ENCODE measurements at regions not wholly inside any gene's neighbourhood (a gene's known extent, or its start where the extent isn't known, plus 50 kb on each side); places are given as distances from the start of the nearest gene placed in this dataset.

- DNase-seq (ENCODE audit: low read depth in 1 of 2, low spot score in 2 of 2) (no peak), FAIRE-seq (no peak)
- H2BK20ac ChIP-seq (ENCODE audit: low read length), result no peak overlapping the region
- H3K27ac ChIP-seq (ENCODE audit: low read depth, low read length), result no peak overlapping the region
- H3K23me2 ChIP-seq (ENCODE audit: low read depth, low read length), result no peaks in the 10 kb centered on the region
- H3K4ac ChIP-seq (replicated peaks; ENCODE audit: insufficient read length, low read depth, low read length), result no peak overlapping the region
- H3K79me2 ChIP-seq (ENCODE audit: control insufficient read depth in 1 of 2, insufficient read depth in 2 of 2, low read length in 2 of 2), result no peaks in the 10 kb centered on the region
- H3K56ac ChIP-seq (replicated peaks; ENCODE audit: insufficient read length, low read depth, low read length), result no peak overlapping the region
- no peak overlapping the region for H3K23ac ChIP-seq (ENCODE audit: insufficient read length)
- H3K36me3 ChIP-seq (ENCODE audit: control insufficient read depth in 2 of 4, insufficient read depth in 4 of 4, low read length in 3 of 4), result no peaks in the 10 kb centered on the region
- 86% methylated on average over 9 of the region's 9 CpGs; no CpG with 5 or more reads in 1 of the 2 experiments for WGBS, 2 experiments (ENCODE audit: extremely low coverage in 1 of 2, insufficient coverage in 1 of 2, insufficient read length in 1 of 2, insufficient replicate concordance in 2 of 2, low coverage in 1 of 2, low lambda C conversion rate in 2 of 2, missing lambda C conversion rate in 1 of 2)
- H4K91ac ChIP-seq (replicated peaks; ENCODE audit: insufficient read length, low read length), result no peak overlapping the region
- H3K18ac ChIP-seq (ENCODE audit: extremely low read depth, low read length), result no peak overlapping the region
- no peak overlapping the region for H2BK12ac ChIP-seq (ENCODE audit: low read depth, low read length)
- H2BK5ac ChIP-seq (ENCODE audit: low read depth, low read length), result no peak overlapping the region
- ChIA-PET POLR2A (ENCODE audit: partially characterized antibody) (no interaction called here), CTCF (ENCODE audit: partially characterized antibody) (no interaction called here)
- no peak overlapping the region for H4K5ac ChIP-seq (ENCODE audit: insufficient read length, low read depth, low read length)
- no peaks in the 10 kb centered on the region for H4K20me1 ChIP-seq (replicated peaks in 1 of 2; ENCODE audit: control insufficient read depth in 1 of 2, insufficient read depth in 2 of 2, low read length in 2 of 2)
- H3K14ac ChIP-seq (ENCODE audit: insufficient read length), result no peak overlapping the region
- no peaks in the 10 kb centered on the region for H3K79me1 ChIP-seq (ENCODE audit: low read depth, low read length)
- H3K4me3 ChIP-seq (ENCODE audit: extremely low read depth in 1 of 4, insufficient read depth in 2 of 4, low read depth in 3 of 4, low read length in 4 of 4), result no peak overlapping the region
- no peak overlapping the region for H2AFZ ChIP-seq (ENCODE audit: low read length)
- no peak overlapping the region for H4K8ac ChIP-seq (ENCODE audit: extremely low read depth, insufficient read depth, low read length)
- H2BK120ac ChIP-seq (replicated peaks; ENCODE audit: low read depth, low read length), result no peak overlapping the region
- H3K9me3 ChIP-seq (ENCODE audit: insufficient read depth in 2 of 2, low read depth in 1 of 2, low read length in 1 of 2), result no peaks in the 10 kb centered on the region
- no peaks in the 10 kb centered on the region for H3K27me3 ChIP-seq (replicated peaks in 1 of 4; ENCODE audit: control insufficient read depth in 3 of 4, extremely low read depth in 1 of 4, insufficient read depth in 3 of 4, low read length in 3 of 4)
- no peak overlapping the region for H2AK5ac ChIP-seq (ENCODE audit: low read depth, low read length)
- no peaks in the 10 kb centered on the region for H3K4me1 ChIP-seq (replicated peaks in 1 of 4; ENCODE audit: control insufficient read depth in 3 of 4, insufficient read depth in 4 of 4, low read length in 3 of 4)
- no peak overlapping the region for H3K4me2 ChIP-seq (ENCODE audit: insufficient read depth in 1 of 2, low read depth in 2 of 2, low read length in 2 of 2)
- H3K9ac ChIP-seq (replicated peaks in 1 of 4; ENCODE audit: extremely low read depth in 1 of 4, low read depth in 3 of 4, low read length in 3 of 4), result no peak overlapping the region
- H2BK15ac ChIP-seq (ENCODE audit: low read length), result no peak overlapping the region
- TF ChIP-seq TAF7 (optimal IDR thresholded peaks at IDR 0.05; ENCODE audit: borderline replicate concordance, low read depth, low read length), result no peak
- no peak for TF ChIP-seq ASH2L (IDR thresholded peaks at IDR 0.05; ENCODE audit: low read length)
- no peak for TF ChIP-seq NRF1 (IDR thresholded peaks at IDR 0.05; ENCODE audit: low read depth, low read length)
- no peak for TF ChIP-seq SP2 (IDR thresholded peaks at IDR 0.05; ENCODE audit: low read length)
- no peak for TF ChIP-seq SP1 (IDR thresholded peaks at IDR 0.05; ENCODE audit: low read depth, low read length)
- no peak for TF ChIP-seq POLR2AphosphoS5 (IDR thresholded peaks at IDR 0.05; ENCODE audit: low read depth, low read length)
- no peak for TF ChIP-seq CBX8 (IDR thresholded peaks at IDR 0.05; ENCODE audit: borderline replicate concordance, low read depth, low read length)
- TF ChIP-seq SRF (IDR thresholded peaks at IDR 0.05; ENCODE audit: low read depth, low read length), result no peak
- TF ChIP-seq SIN3A (conservative IDR thresholded peaks at IDR 0.05 in 1 of 2, IDR thresholded peaks at IDR 0.05 in 1 of 2; ENCODE audit: low read depth in 1 of 2, low read length in 2 of 2), result no peak
- no peak for TF ChIP-seq TCF12 (IDR thresholded peaks at IDR 0.05; ENCODE audit: low read depth, low read length)
- no peak for TF ChIP-seq SUZ12 (IDR thresholded peaks at IDR 0.05; ENCODE audit: low read length)
- TF ChIP-seq SIRT6 (IDR thresholded peaks at IDR 0.05; ENCODE audit: low read length), result no peak
- no peak for TF ChIP-seq GTF2F1 (IDR thresholded peaks at IDR 0.05; ENCODE audit: borderline replicate concordance, low read depth, low read length)
- TF ChIP-seq EGR1 (IDR thresholded peaks at IDR 0.05; ENCODE audit: borderline replicate concordance, low read depth, low read length), result no peak
- TF ChIP-seq RXRA (IDR thresholded peaks at IDR 0.05; ENCODE audit: insufficient read depth, low read depth, low read length), result no peak
- TF ChIP-seq KDM1A (IDR thresholded peaks at IDR 0.05; ENCODE audit: borderline replicate concordance, low read length), result no peak
These were observed 375.2 kb upstream of the EPHA3 start for GRCh38 chr3:88732186-88732585.

Measured in H1 (cell line).